ENCODE measurements at regions not wholly inside any gene's neighbourhood (a gene's known extent, or its start where the extent isn't known, plus 50 kb on each side); places are given as distances from the start of the nearest gene placed in this dataset.

DNA sequence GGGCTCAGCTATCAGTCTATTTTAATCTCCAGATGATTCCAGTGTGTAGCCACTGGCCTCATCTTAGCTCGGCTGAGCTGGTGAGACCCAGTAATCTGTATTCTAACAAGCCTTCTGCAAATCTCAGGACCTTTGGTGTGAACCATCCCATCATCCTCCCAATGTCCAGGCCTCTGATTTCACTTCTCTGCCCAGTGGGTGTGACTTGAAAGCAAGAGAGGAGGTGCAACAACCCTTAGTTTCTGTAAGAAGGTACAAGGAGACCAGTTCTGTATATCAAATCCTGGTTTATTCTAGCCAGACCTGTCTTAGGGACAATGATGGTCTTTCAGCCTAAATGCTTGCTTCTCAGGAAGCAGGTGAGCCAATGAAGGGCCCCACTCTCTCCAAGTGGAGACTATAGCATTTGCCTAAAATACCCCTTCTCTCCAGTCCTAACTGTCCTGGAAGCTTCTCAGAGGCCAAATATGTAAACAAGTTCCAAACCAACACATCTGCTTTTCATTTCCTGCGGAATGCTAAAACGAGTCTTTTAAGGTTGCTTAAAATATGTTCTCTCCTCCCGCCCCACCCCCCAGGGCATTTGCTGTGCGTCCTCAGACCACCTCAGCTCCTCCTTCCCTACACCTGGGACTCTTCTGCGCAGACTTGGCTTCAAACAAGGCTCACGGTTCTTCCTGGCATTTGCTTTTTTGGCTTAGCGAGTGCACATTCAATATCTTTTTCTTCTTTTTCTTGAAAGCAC, 78.4 kb upstream of the FUT8 start:
- ChIA-PET POLR2A (interaction anchor here (0.6 kb wide), 1 partner anchor 9 kb away, joined by 4 read pairs; no protein-coding TSS in a partner anchor), CTCF (no interaction called here)
- Histone ChIP-seq H3K4me1 (ENCODE audit: control insufficient read depth, insufficient read depth, low read length) (no peaks in the 10 kb centered on the region), H3K27ac (ENCODE audit: low read length) (no peak overlapping the region), H3K27me3 (ENCODE audit: control insufficient read depth, insufficient read depth, low read length) (no peaks in the 10 kb centered on the region), H3K36me3 (ENCODE audit: control insufficient read depth, insufficient read depth, low read length) (no peaks in the 10 kb centered on the region), H3K4me3 (ENCODE audit: low read depth in 2 of 2, low read length in 2 of 2) (no peak overlapping the region), H3K9me3 (ENCODE audit: control insufficient read depth, insufficient read depth, low read depth, low read length) (no peaks in the 10 kb centered on the region)
- TF ChIP-seq POLR2AphosphoS5 (IDR thresholded peaks at IDR 0.05; ENCODE audit: low read depth, low read length) (no peak), SIN3A (IDR thresholded peaks at IDR 0.05; ENCODE audit: borderline replicate concordance, insufficient read depth, low read depth, low read length) (no peak)
- TF ChIP-seq, protein P1, sequence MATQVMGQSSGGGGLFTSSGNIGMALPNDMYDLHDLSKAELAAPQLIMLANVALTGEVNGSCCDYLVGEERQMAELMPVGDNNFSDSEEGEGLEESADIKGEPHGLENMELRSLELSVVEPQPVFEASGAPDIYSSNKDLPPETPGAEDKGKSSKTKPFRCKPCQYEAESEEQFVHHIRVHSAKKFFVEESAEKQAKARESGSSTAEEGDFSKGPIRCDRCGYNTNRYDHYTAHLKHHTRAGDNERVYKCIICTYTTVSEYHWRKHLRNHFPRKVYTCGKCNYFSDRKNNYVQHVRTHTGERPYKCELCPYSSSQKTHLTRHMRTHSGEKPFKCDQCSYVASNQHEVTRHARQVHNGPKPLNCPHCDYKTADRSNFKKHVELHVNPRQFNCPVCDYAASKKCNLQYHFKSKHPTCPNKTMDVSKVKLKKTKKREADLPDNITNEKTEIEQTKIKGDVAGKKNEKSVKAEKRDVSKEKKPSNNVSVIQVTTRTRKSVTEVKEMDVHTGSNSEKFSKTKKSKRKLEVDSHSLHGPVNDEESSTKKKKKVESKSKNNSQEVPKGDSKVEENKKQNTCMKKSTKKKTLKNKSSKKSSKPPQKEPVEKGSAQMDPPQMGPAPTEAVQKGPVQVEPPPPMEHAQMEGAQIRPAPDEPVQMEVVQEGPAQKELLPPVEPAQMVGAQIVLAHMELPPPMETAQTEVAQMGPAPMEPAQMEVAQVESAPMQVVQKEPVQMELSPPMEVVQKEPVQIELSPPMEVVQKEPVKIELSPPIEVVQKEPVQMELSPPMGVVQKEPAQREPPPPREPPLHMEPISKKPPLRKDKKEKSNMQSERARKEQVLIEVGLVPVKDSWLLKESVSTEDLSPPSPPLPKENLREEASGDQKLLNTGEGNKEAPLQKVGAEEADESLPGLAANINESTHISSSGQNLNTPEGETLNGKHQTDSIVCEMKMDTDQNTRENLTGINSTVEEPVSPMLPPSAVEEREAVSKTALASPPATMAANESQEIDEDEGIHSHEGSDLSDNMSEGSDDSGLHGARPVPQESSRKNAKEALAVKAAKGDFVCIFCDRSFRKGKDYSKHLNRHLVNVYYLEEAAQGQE (IDR thresholded peaks at IDR 0.05; ENCODE audit: insufficient read depth in 1 of 2, low read depth in 2 of 2, low read length in 1 of 2), result no peak
- intact Hi-C loops (cut with micrococcal nuclease; ENCODE audit: unreplicated experiment) (no loop called here), in situ Hi-C loops (cut with HindIII; ENCODE audit: low pct_unique_long_range_greater_than_20kb, low sequenced_read_pairs) (no loop called here)
- DNase-seq (ENCODE audit: low read depth, low spot score) (no peak), ATAC-seq (no peak)
- no TSS peak for BruUV-seq (replicated peaks)

DNA sequence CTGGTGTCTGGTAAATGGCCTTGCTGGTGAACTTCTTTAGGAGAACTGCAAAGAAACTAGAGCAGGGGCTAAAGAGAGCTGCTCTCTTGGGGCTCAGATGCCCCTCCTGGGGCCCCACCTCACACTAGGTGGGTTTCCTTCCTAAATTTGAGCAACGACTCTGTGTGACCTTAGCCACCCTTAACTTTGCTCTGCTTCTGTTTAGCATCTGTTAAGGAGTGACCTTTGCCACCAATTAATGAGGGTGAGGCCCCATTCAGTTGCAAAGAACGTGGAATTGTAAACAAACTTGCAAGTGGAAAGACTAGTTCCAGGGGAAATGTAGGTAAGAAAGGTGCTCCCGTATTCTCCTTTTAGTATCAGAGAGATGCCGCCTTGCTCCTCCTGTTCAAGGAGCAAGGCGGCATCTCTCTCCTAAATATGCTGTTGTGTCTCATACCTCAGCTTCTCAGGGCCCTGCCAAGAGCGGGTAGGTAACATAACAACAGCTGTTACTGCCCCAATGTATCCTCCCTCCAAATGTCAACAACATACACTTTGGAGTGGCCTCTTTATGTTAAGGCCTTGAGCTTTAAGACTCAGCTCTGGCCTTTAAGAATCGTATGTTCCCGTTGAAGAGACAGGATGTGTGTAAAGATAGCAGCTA, 77.6 kb upstream of the FUT8 start:
- POLR2A ChIA-PET, result interaction anchor here (0.6 kb wide), 1 partner anchor 10 kb away, joined by 4 read pairs; no protein-coding TSS in a partner anchor
- ATAC-seq (no peak), DNase-seq (ENCODE audit: low read depth, low spot score) (no peak)
- Histone ChIP-seq H3K27ac (ENCODE audit: low read length) (no peak overlapping the region), H3K27me3 (ENCODE audit: control insufficient read depth, insufficient read depth, low read length) (no peaks in the 10 kb centered on the region), H3K36me3 (ENCODE audit: control insufficient read depth, insufficient read depth, low read length) (no peaks in the 10 kb centered on the region), H3K4me3 (ENCODE audit: low read depth in 2 of 2, low read length in 2 of 2) (no peak overlapping the region), H3K9me3 (ENCODE audit: control insufficient read depth, insufficient read depth, low read depth, low read length) (no peaks in the 10 kb centered on the region), H3K4me1 (ENCODE audit: control insufficient read depth, insufficient read depth, low read length) (no peaks in the 10 kb centered on the region)
- no TSS peak for BruUV-seq (replicated peaks)
- TF ChIP-seq CTCF (IDR thresholded peaks at IDR 0.05) (no peak), TCF7L2 (IDR thresholded peaks at IDR 0.05; ENCODE audit: low read depth, low read length) (no peak), SIN3A (IDR thresholded peaks at IDR 0.05; ENCODE audit: borderline replicate concordance, insufficient read depth, low read depth, low read length) (no peak), POLR2AphosphoS5 (IDR thresholded peaks at IDR 0.05; ENCODE audit: low read depth, low read length) (no peak)
- TF ChIP-seq, protein P1 (IDR thresholded peaks at IDR 0.05; ENCODE audit: insufficient read depth in 1 of 2, low read depth in 2 of 2, low read length in 1 of 2), result no peak
- CTCF ChIA-PET, result no interaction called here
- in situ Hi-C loops (cut with HindIII; ENCODE audit: low pct_unique_long_range_greater_than_20kb, low sequenced_read_pairs), result no loop called here
- intact Hi-C loops (cut with micrococcal nuclease; ENCODE audit: unreplicated experiment), result no loop called here

All from Panc1 (cell line).